ENCODE measurements at regions not wholly inside any gene's neighbourhood (a gene's known extent, or its start where the extent isn't known, plus 50 kb on each side); places are given as distances from the start of the nearest gene placed in this dataset.
A peak's percentile ranks its signal among the peaks of the same experiment; 100 is the strongest.

- Histone ChIP-seq H3K4me3 (ENCODE audit: low read depth in 1 of 2, low read length in 2 of 2) (no peak overlapping the region), H3K36me3 (ENCODE audit: control insufficient read depth in 1 of 2, insufficient read depth in 2 of 2, low read length in 2 of 2) (no peaks in the 10 kb centered on the region), H3K27me3 (ENCODE audit: low read depth, low read length) (no peaks in the 10 kb centered on the region), H3K4me1 (ENCODE audit: control insufficient read depth in 1 of 2, insufficient read depth in 2 of 2, low read length in 2 of 2) (peaks cover 0 to 8% of the 10 kb centered on the region in 2 donors), H3K27ac (ENCODE audit: low read length) (no peak overlapping the region), H3K9me3 (ENCODE audit: control insufficient read depth in 1 of 2, low read length in 2 of 2) (no peaks in the 10 kb centered on the region)
These were observed 356.3 kb downstream of the USP25 start for GRCh38 chr21:16086121-16086520.

DNA sequence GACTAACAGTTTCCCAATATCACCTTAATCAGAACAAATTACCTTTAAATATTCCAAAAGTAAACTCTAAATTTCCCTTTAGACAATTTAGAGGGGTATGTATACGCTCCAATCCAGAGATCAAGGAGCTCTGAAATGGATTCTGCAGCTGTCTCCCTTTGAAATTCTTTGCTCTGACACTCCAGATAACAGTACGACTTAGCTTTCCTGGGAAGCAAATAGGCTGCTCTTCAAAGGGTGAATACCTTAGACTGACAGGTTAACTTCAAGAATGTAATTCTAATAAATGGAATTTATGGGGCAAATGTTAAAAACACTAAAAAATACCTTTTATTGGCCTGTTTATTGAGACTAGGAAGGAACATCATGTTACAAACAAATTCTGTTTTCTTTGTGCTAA, 357.2 kb downstream of the USP25 start:
- Histone ChIP-seq H3K36me3 (ENCODE audit: control insufficient read depth in 1 of 2, insufficient read depth in 2 of 2, low read length in 2 of 2) (no peaks in the 10 kb centered on the region), H3K27ac (ENCODE audit: low read length) (no peak overlapping the region), H3K4me1 (ENCODE audit: control insufficient read depth in 1 of 2, insufficient read depth in 2 of 2, low read length in 2 of 2) (peaks cover 0 to 6% of the 10 kb centered on the region in 2 donors), H3K4me3 (ENCODE audit: low read depth in 1 of 2, low read length in 2 of 2) (no peak overlapping the region), H3K27me3 (ENCODE audit: low read depth, low read length) (no peaks in the 10 kb centered on the region), H3K9me3 (ENCODE audit: control insufficient read depth in 1 of 2, low read length in 2 of 2) (no peaks in the 10 kb centered on the region)

DNA sequence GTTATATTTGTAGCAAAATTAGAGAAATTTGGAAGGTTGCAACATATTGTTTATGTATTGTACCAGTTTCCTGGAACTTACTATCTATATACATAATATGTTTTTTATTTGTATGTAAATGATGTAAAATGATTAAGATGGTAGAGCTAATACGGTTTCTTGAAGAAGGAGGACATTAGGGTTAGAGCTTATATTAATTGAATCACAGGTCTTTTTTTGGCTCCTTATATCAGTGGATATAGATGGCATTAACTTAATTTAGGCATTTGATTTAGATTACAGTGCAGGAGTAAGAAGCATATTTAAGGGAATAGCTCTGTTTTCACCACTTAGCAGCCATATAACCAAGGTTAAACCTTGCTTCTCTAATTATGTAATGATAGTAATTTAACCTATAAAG, 357.7 kb downstream of the USP25 start:
- no peak overlapping the region for H3K4me3 ChIP-seq (ENCODE audit: low read depth in 1 of 2, low read length in 2 of 2)
- no peaks in the 10 kb centered on the region for H3K27me3 ChIP-seq (ENCODE audit: low read depth, low read length)
- H3K4me1 ChIP-seq (ENCODE audit: control insufficient read depth in 1 of 2, insufficient read depth in 2 of 2, low read length in 2 of 2), result peaks cover 0 to 3% of the 10 kb centered on the region in 2 donors
- no peaks in the 10 kb centered on the region for H3K36me3 ChIP-seq (ENCODE audit: control insufficient read depth in 1 of 2, insufficient read depth in 2 of 2, low read length in 2 of 2)
- H3K9me3 ChIP-seq (ENCODE audit: control insufficient read depth in 1 of 2, low read length in 2 of 2), result no peaks in the 10 kb centered on the region
- H3K27ac ChIP-seq (ENCODE audit: low read length), result no peak overlapping the region

- H3K9me3 ChIP-seq (ENCODE audit: control insufficient read depth in 1 of 2, low read length in 2 of 2), result no peaks in the 10 kb centered on the region
- no peak overlapping the region for H3K27ac ChIP-seq (ENCODE audit: low read length)
- H3K4me3 ChIP-seq (ENCODE audit: low read depth in 1 of 2, low read length in 2 of 2), result no peak overlapping the region
- H3K4me1 ChIP-seq (ENCODE audit: control insufficient read depth in 1 of 2, insufficient read depth in 2 of 2, low read length in 2 of 2), result no peaks in the 10 kb centered on the region
- H3K36me3 ChIP-seq (ENCODE audit: control insufficient read depth in 1 of 2, insufficient read depth in 2 of 2, low read length in 2 of 2), result no peaks in the 10 kb centered on the region
- no peaks in the 10 kb centered on the region for H3K27me3 ChIP-seq (ENCODE audit: low read depth, low read length)
These were observed 358.3 kb downstream of the USP25 start for GRCh38 chr21:16088056-16088455.

GRCh38 chr21:16095005-16095404, 365.2 kb downstream of the USP25 start:
- Histone ChIP-seq H3K9me3 (ENCODE audit: control insufficient read depth in 1 of 2, low read length in 2 of 2) (no peaks in the 10 kb centered on the region), H3K4me1 (ENCODE audit: control insufficient read depth in 1 of 2, insufficient read depth in 2 of 2, low read length in 2 of 2) (no peaks in the 10 kb centered on the region), H3K36me3 (ENCODE audit: control insufficient read depth in 1 of 2, insufficient read depth in 2 of 2, low read length in 2 of 2) (no peaks in the 10 kb centered on the region), H3K27ac (ENCODE audit: low read length) (no peak overlapping the region), H3K4me3 (ENCODE audit: low read depth in 1 of 2, low read length in 2 of 2) (no peak overlapping the region), H3K27me3 (ENCODE audit: low read depth, low read length) (no peaks in the 10 kb centered on the region)

DNA sequence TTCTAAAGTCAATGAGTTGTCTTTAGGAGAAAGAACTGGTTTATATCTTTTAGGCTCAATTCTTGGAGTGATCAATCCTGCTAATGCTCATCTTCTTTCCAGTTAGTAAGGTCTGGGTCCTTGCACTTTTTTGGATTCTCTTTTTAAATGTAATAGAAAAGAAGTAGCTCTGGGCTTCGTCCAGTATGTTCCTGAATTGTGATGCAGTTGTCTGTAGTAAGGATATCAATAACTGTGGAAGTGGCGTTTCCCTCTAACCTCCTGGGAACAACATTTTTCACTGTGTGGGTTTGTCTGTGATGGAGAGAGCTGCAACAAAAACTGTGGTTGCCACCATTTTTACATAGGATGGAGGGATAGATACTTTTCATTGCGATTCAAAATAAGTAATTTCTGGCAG, 367.2 kb downstream of the USP25 start:
- Histone ChIP-seq H3K27ac (ENCODE audit: low read length) (no peak overlapping the region), H3K9me3 (ENCODE audit: control insufficient read depth in 1 of 2, low read length in 2 of 2) (no peaks in the 10 kb centered on the region), H3K36me3 (ENCODE audit: control insufficient read depth in 1 of 2, insufficient read depth in 2 of 2, low read length in 2 of 2) (no peaks in the 10 kb centered on the region), H3K4me3 (ENCODE audit: low read depth in 1 of 2, low read length in 2 of 2) (no peak overlapping the region), H3K4me1 (ENCODE audit: control insufficient read depth in 1 of 2, insufficient read depth in 2 of 2, low read length in 2 of 2) (no peaks in the 10 kb centered on the region), H3K27me3 (ENCODE audit: low read depth, low read length) (no peaks in the 10 kb centered on the region)

- Histone ChIP-seq H3K27me3 (ENCODE audit: low read depth, low read length) (no peaks in the 10 kb centered on the region), H3K36me3 (ENCODE audit: control insufficient read depth in 1 of 2, insufficient read depth in 2 of 2, low read length in 2 of 2) (no peaks in the 10 kb centered on the region), H3K9me3 (ENCODE audit: control insufficient read depth in 1 of 2, low read length in 2 of 2) (no peaks in the 10 kb centered on the region), H3K4me3 (ENCODE audit: low read depth in 1 of 2, low read length in 2 of 2) (no peak overlapping the region), H3K4me1 (ENCODE audit: control insufficient read depth in 1 of 2, insufficient read depth in 2 of 2, low read length in 2 of 2) (no peaks in the 10 kb centered on the region), H3K27ac (ENCODE audit: low read length) (no peak overlapping the region)
These were observed 372.3 kb downstream of the USP25 start for GRCh38 chr21:16102113-16102512.

DNA sequence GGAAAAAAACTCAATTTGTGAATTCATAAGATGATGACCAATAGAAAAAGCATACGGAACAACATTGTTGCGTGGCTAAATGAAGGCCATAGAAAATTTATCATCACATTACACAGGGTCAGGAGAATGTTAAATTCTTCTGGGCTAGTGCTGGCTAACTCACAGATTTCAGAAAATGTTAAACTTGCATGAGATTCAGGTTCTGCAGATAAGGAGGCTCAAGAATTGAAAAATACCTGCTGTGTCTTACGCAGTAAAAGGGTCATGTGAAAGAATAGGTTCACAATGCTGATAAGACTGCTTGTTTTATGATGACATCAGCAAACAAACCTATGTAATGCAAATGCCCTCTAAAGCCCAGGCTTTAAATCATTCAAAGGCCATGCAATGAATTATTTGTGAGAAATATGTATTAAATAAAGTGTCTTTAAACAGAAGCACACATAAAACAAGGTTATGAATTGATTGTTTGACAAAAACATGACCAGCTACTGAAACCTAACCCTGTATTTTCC, 378.8 kb downstream of the USP25 start:
- H3K4me1 ChIP-seq (ENCODE audit: control insufficient read depth in 1 of 2, insufficient read depth in 2 of 2, low read length in 2 of 2), result no peaks in the 10 kb centered on the region
- H3K27me3 ChIP-seq (ENCODE audit: low read depth, low read length), result no peaks in the 10 kb centered on the region
- H3K27ac ChIP-seq (ENCODE audit: low read length), result no peak overlapping the region
- no peaks in the 10 kb centered on the region for H3K36me3 ChIP-seq (ENCODE audit: control insufficient read depth in 1 of 2, insufficient read depth in 2 of 2, low read length in 2 of 2)
- no peaks in the 10 kb centered on the region for H3K9me3 ChIP-seq (ENCODE audit: control insufficient read depth in 1 of 2, low read length in 2 of 2)
- H3K4me3 ChIP-seq (ENCODE audit: low read depth in 1 of 2, low read length in 2 of 2), result no peak overlapping the region

- Histone ChIP-seq H3K4me1 (ENCODE audit: control insufficient read depth in 1 of 2, insufficient read depth in 2 of 2, low read length in 2 of 2) (no peaks in the 10 kb centered on the region), H3K4me3 (ENCODE audit: low read depth in 1 of 2, low read length in 2 of 2) (no peak overlapping the region), H3K27me3 (ENCODE audit: low read depth, low read length) (no peaks in the 10 kb centered on the region), H3K27ac (ENCODE audit: low read length) (no peak overlapping the region), H3K36me3 (ENCODE audit: control insufficient read depth in 1 of 2, insufficient read depth in 2 of 2, low read length in 2 of 2) (no peaks in the 10 kb centered on the region), H3K9me3 (ENCODE audit: control insufficient read depth in 1 of 2, low read length in 2 of 2) (peaks cover 0 to 2% of the 10 kb centered on the region in 2 donors)
These were observed 383.4 kb downstream of the USP25 start for GRCh38 chr21:16113052-16113715.

DNA sequence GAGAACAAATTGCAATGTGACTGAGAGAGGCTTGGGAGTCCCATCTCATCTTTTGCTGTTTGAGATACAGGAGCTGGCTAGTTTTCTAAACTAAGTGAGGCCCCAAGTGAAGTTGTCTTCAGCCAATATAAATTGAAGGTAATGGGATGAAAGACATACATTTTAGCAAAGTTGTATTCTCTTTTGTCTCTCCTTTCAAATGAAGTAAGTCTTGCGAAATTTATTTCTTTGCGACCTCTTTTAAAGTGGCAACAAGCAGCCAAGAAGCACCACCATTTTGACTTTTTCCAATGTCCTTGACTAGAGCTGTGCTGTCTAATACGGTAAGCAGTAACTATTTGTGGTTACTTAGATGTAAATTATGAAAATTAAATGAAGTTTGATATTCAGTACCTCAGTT, 385.7 kb downstream of the USP25 start:
- Histone ChIP-seq H3K27ac (ENCODE audit: low read length) (no peak overlapping the region), H3K9me3 (ENCODE audit: control insufficient read depth in 1 of 2, low read length in 2 of 2) (peaks cover 0 to 2% of the 10 kb centered on the region in 2 donors), H3K36me3 (ENCODE audit: control insufficient read depth in 1 of 2, insufficient read depth in 2 of 2, low read length in 2 of 2) (no peaks in the 10 kb centered on the region), H3K4me3 (ENCODE audit: low read depth in 1 of 2, low read length in 2 of 2) (no peak overlapping the region), H3K4me1 (ENCODE audit: control insufficient read depth in 1 of 2, insufficient read depth in 2 of 2, low read length in 2 of 2) (no peaks in the 10 kb centered on the region), H3K27me3 (ENCODE audit: low read depth, low read length) (no peaks in the 10 kb centered on the region)

GRCh38 chr21:16116069-16116468, 386.3 kb downstream of the USP25 start:
- Histone ChIP-seq H3K9me3 (ENCODE audit: control insufficient read depth in 1 of 2, low read length in 2 of 2) (peaks cover 0 to 2% of the 10 kb centered on the region in 2 donors), H3K4me3 (ENCODE audit: low read depth in 1 of 2, low read length in 2 of 2) (no peak overlapping the region), H3K27me3 (ENCODE audit: low read depth, low read length) (no peaks in the 10 kb centered on the region), H3K27ac (ENCODE audit: low read length) (no peak overlapping the region), H3K36me3 (ENCODE audit: control insufficient read depth in 1 of 2, insufficient read depth in 2 of 2, low read length in 2 of 2) (no peaks in the 10 kb centered on the region), H3K4me1 (ENCODE audit: control insufficient read depth in 1 of 2, insufficient read depth in 2 of 2, low read length in 2 of 2) (no peaks in the 10 kb centered on the region)

DNA sequence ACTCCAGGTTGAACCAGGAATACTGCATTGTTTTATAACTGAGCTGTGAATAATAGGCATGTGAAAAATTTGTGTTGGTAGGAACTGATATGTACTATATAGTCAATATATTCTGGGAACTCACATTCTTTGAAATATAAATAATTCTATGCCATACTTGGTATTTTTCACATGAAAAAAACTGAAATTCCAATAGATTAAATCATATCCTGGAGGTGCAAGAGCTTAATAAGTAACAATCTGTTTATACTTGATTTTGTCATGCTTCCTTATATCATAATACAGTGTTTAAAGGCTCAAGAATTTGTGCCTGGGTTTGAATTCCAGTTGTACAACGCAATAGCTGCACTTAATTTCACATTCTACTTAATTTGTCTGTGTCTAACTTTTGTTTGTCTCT, 387.0 kb downstream of the USP25 start:
- peak overlapping the region; percentile 7 for H3K27ac ChIP-seq (ENCODE audit: low read length)
- H3K36me3 ChIP-seq (ENCODE audit: control insufficient read depth in 1 of 2, insufficient read depth in 2 of 2, low read length in 2 of 2), result no peaks in the 10 kb centered on the region
- peaks cover 0 to 2% of the 10 kb centered on the region in 2 donors for H3K9me3 ChIP-seq (ENCODE audit: control insufficient read depth in 1 of 2, low read length in 2 of 2)
- no peaks in the 10 kb centered on the region for H3K4me1 ChIP-seq (ENCODE audit: control insufficient read depth in 1 of 2, insufficient read depth in 2 of 2, low read length in 2 of 2)
- H3K4me3 ChIP-seq (ENCODE audit: low read depth in 1 of 2, low read length in 2 of 2), result no peak overlapping the region
- H3K27me3 ChIP-seq (ENCODE audit: low read depth, low read length), result no peaks in the 10 kb centered on the region

Measured in muscle layer of duodenum (tissue), 2 donors.